B cell (primary cell): ENCODE measurements at regions not wholly inside any gene's neighbourhood (a gene's known extent, or its start where the extent isn't known, plus 50 kb on each side); places are given as distances from the start of the nearest gene placed in this dataset.

Experiments used
- ATAC-seq: fragments of 200-7000 bp; cut with Tn5 transposase; one replicate; pipeline ENCODE4 v1.10.0; 2021; ENCODE audit warnings: low read depth, mild to moderate bottlenecking, moderate number of reproducible peaks, moderate library complexity
- CTCF ChIA-PET: fragments of 350-600 bp; sonication (Branson Sonifier 250); formaldehyde crosslinking; loops from one replicate; lab custom pipeline; 2021; ENCODE audit warnings: antibody characterized with exemption, inconsistent platforms; lab: Charles Lee
- POLR2A ChIA-PET: fragments of 350-600 bp; sonication (Branson Sonifier 250); formaldehyde crosslinking; loops from one replicate; lab custom pipeline; 2021; ENCODE audit warnings: antibody characterized with exemption; lab: Charles Lee
- DNase-seq: peaks from one replicate; pipeline ENCODE4 v3.0.0; 2013
- H2AFZ ChIP-seq: 2 replicates; pipeline ENCODE4 v1.6.1; 2012; ENCODE audit warnings: mild to moderate bottlenecking, low read depth, low read length; ENCODE audit not compliant: insufficient read depth, poor library complexity, severe bottlenecking
- H3K27ac ChIP-seq, 2 donors: 1 replicate in 1 of 2; 2 replicates in 1 of 2; pipeline ENCODE4 v1.5.1; 2012 to 2013; ENCODE audit warnings: low read length in 2 of 2, mild to moderate bottlenecking in 2 of 2, moderate library complexity in 1 of 2
- H3K27me3 ChIP-seq, 4 experiments: fragments of 200-600 bp in 1 of 4; sonication (generic) in 1 of 4; replicated peaks in 1 of 4; 1 replicate in 2 of 4; 2 replicates in 2 of 4; pipeline versions ENCODE4 v1.6.1 to v1.7.0; 2013 to 2016; ENCODE audit warnings: low read length in 3 of 4, mild to moderate bottlenecking in 2 of 4, mixed read lengths in 1 of 4, moderate library complexity in 1 of 4; ENCODE audit not compliant: insufficient read depth in 4 of 4, control insufficient read depth in 3 of 4; ENCODE audit errors: control extremely low read depth in 1 of 4
- H3K36me3 ChIP-seq, 2 experiments: replicated peaks in 1 of 2; 1 replicate in 1 of 2; 2 replicates in 1 of 2; pipeline versions ENCODE4 v1.6.1 to v1.7.1; 2013; ENCODE audit warnings: low read length in 1 of 2; ENCODE audit not compliant: insufficient read depth in 2 of 2, control insufficient read depth in 1 of 2; ENCODE audit errors: control extremely low read depth in 1 of 2, extremely low read depth in 1 of 2
- H3K4me1 ChIP-seq, 2 donors: fragments of 200-600 bp in 1 of 2; sonication (generic) in 1 of 2; 1 replicate in 1 of 2; 2 replicates in 1 of 2; pipeline versions ENCODE4 v1.5.1 to v1.6.1; 2013 to 2017; ENCODE audit warnings: low read length in 2 of 2; ENCODE audit not compliant: control insufficient read depth in 2 of 2, insufficient read depth in 2 of 2
- H3K4me2 ChIP-seq: replicated peaks from 2 replicates; pipeline ENCODE3; 2012; ENCODE audit warnings: mild to moderate bottlenecking, low read depth, low read length; ENCODE audit not compliant: poor library complexity, severe bottlenecking
- H3K4me3 ChIP-seq, 5 experiments: fragments of 200-600 bp in 1 of 5; sonication (generic) in 1 of 5; 1 replicate in 3 of 5; 2 replicates in 2 of 5; pipeline versions ENCODE4 v1.5.1 to v1.7.0; 2011 to 2016; ENCODE audit warnings: low read length in 4 of 5, mild to moderate bottlenecking in 4 of 5, low read depth in 2 of 5, control low read depth in 1 of 5, moderate library complexity in 1 of 5; ENCODE audit not compliant: insufficient read depth in 1 of 5; ENCODE audit errors: control extremely low read depth in 1 of 5, extremely low read depth in 1 of 5
- H3K79me2 ChIP-seq: fragments of 200-600 bp; sonication (generic); one replicate; pipeline ENCODE4 v1.6.0; 2016; ENCODE audit warnings: low read length; ENCODE audit not compliant: control insufficient read depth, insufficient read depth
- H3K9ac ChIP-seq: fragments of 200-600 bp; sonication (generic); 2 replicates; pipeline ENCODE4 v1.6.1; 2017; ENCODE audit warnings: mild to moderate bottlenecking, low read length, moderate library complexity
- H3K9me3 ChIP-seq, 3 donors: one replicate each; pipeline versions ENCODE4 v1.6.1 to v1.7.1; 2013; ENCODE audit warnings: low read length in 2 of 3; ENCODE audit not compliant: control insufficient read depth in 2 of 3, insufficient read depth in 1 of 3; ENCODE audit errors: control extremely low read depth in 1 of 3
- H4K20me1 ChIP-seq: 2 replicates; pipeline ENCODE4 v1.6.0; 2012; ENCODE audit warnings: mild to moderate bottlenecking, low read length; ENCODE audit not compliant: insufficient read depth, control insufficient read depth, poor library complexity, severe bottlenecking
- H3K27ac Mint-ChIP-seq: one replicate; pipeline ENCODE4 v1.8.0; 2021; ENCODE audit warnings: mixed read lengths
- H3K27me3 Mint-ChIP-seq: one replicate; pipeline ENCODE4 v1.8.0; 2021; ENCODE audit warnings: mixed read lengths
- H3K4me1 Mint-ChIP-seq: one replicate; pipeline ENCODE4 v1.8.0; 2021; ENCODE audit warnings: mixed read lengths
- H3K4me3 Mint-ChIP-seq: one replicate; pipeline ENCODE4 v1.8.0; 2021; ENCODE audit warnings: mixed read lengths
- H3K9me3 Mint-ChIP-seq: one replicate; pipeline ENCODE4 v1.8.0; 2022; ENCODE audit warnings: mixed read lengths; ENCODE audit not compliant: insufficient read depth
- EZH2 ChIP-seq: IDR thresholded peaks from 2 replicates; pipeline ENCODE4 v1.6.1; 2012; ENCODE audit warnings: borderline replicate concordance, low read depth, mild to moderate bottlenecking, moderate library complexity, low read length; ENCODE audit not compliant: insufficient read depth, poor library complexity, severe bottlenecking
- WGBS: methylation state at CpG from one replicate; pipeline ENCODE4 v1.1.5; 2013; ENCODE audit warnings: missing lambda C conversion rate; ENCODE audit not compliant: insufficient coverage; 5-methylcytosine and 5-hydroxymethylcytosine counted together
- intact Hi-C: fragments of 100-400 bp; cut with micrococcal nuclease; formaldehyde crosslinking; loops from one replicate; pipeline ENCODE4 v1.10.0; 2022
- TF ChIP-seq, protein P1 (sequence below): fragments of 200-600 bp; IDR thresholded peaks from one replicate; pipeline ENCODE4 v1.8.0; 2022; ENCODE audit warnings: antibody characterized with exemption, mild to moderate bottlenecking

- H3K27me3 Mint-ChIP-seq, result no peaks in the 10 kb centered on the region
- Histone ChIP-seq H3K4me2 (no peak overlapping the region), H3K27me3 (no peaks in the 10 kb centered on the region), H3K36me3 (no peaks in the 10 kb centered on the region), H2AFZ (no peak overlapping the region), H3K4me3 (no peak overlapping the region), H4K20me1 (no peaks in the 10 kb centered on the region), H3K27ac (no peak overlapping the region), H3K9me3 (peaks cover 0 to 35% (median 0%) of the 10 kb centered on the region in 3 donors), H3K4me1 (no peaks in the 10 kb centered on the region), H3K79me2 (no peaks in the 10 kb centered on the region), H3K9ac (no peak overlapping the region)
- H3K9me3 Mint-ChIP-seq, result no peaks in the 10 kb centered on the region
- no CpG with 5 or more reads among the region's 1 CpG for WGBS
- ChIA-PET CTCF (no interaction called here), POLR2A (no interaction called here)
- intact Hi-C loops, result no loop called here
- no peaks in the 10 kb centered on the region for H3K4me1 Mint-ChIP-seq
- TF ChIP-seq EZH2, result no peak
- TF ChIP-seq, protein P1, sequence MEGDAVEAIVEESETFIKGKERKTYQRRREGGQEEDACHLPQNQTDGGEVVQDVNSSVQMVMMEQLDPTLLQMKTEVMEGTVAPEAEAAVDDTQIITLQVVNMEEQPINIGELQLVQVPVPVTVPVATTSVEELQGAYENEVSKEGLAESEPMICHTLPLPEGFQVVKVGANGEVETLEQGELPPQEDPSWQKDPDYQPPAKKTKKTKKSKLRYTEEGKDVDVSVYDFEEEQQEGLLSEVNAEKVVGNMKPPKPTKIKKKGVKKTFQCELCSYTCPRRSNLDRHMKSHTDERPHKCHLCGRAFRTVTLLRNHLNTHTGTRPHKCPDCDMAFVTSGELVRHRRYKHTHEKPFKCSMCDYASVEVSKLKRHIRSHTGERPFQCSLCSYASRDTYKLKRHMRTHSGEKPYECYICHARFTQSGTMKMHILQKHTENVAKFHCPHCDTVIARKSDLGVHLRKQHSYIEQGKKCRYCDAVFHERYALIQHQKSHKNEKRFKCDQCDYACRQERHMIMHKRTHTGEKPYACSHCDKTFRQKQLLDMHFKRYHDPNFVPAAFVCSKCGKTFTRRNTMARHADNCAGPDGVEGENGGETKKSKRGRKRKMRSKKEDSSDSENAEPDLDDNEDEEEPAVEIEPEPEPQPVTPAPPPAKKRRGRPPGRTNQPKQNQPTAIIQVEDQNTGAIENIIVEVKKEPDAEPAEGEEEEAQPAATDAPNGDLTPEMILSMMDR, result no peak
- ATAC-seq, result no peak
- H3K4me3 Mint-ChIP-seq, result no peak overlapping the region
- DNase-seq, result no peak
- no peak overlapping the region for H3K27ac Mint-ChIP-seq
Measured at GRCh38 chr5:2326601-2327000, 424.9 kb downstream of the IRX2 start.

- 91% methylated on average over 11 of the region's 11 CpGs for WGBS
- Histone ChIP-seq H4K20me1 (no peaks in the 10 kb centered on the region), H3K9ac (no peak overlapping the region)
Measured at GRCh38 chr5:2324788-2325187, 426.7 kb downstream of the IRX2 start.

More at GRCh38 chr5:2324788-2325187, 426.7 kb downstream of the IRX2 start:
- TF ChIP-seq EZH2, result no peak
- TF ChIP-seq, protein P1, result no peak
- Histone ChIP-seq H3K4me1 (no peaks in the 10 kb centered on the region), H3K36me3 (no peaks in the 10 kb centered on the region), H3K9me3 (peaks cover 0 to 30% (median 0%) of the 10 kb centered on the region in 3 donors), H3K27me3 (no peaks in the 10 kb centered on the region), H3K27ac (no peak overlapping the region), H2AFZ (no peak overlapping the region), H3K79me2 (no peaks in the 10 kb centered on the region), H3K4me2 (no peak overlapping the region), H3K4me3 (no peak overlapping the region)
- Mint-ChIP-seq H3K4me3 (no peak overlapping the region), H3K27ac (no peak overlapping the region), H3K4me1 (no peaks in the 10 kb centered on the region), H3K9me3 (no peaks in the 10 kb centered on the region), H3K27me3 (no peaks in the 10 kb centered on the region)
- CTCF ChIA-PET, result no interaction called here
- no peak for DNase-seq
- ATAC-seq, result no peak
- POLR2A ChIA-PET, result no interaction called here
- intact Hi-C loops, result no loop called here
